ENCODE measurements at regions not wholly inside any gene's neighbourhood (a gene's known extent, or its start where the extent isn't known, plus 50 kb on each side); places are given as distances from the start of the nearest gene placed in this dataset.

DNA sequence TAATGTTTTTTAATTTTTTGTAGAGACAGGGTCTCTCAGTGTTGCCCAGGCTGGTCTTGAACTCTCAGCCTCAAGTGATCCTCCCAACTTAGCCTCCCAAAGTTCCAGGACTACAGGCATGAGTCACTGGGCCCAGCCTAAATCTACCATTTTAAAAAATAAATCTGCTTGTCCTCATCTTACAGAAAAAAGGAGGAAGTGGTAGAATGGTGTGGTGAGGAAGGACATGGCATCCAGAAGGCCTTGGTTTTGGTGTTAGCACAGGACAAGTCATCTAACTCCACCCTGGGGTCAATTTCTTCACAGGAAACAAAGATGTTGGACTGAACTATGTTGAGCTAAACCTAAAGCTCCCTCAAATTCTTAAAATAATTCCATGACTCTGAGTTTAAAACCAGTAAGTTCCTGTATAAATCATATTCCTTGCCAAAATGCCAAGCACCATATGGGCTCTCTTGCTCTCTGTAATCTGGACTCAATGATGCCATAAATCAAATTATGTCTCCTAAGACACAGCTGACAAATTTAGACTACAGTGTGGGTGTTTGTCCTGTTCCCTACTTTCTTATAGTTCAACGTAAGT, 253.9 kb upstream of the NOCT start:
- no peak for TF ChIP-seq POLR2A (IDR thresholded peaks at IDR 0.05; ENCODE audit: low read length)
- TF ChIP-seq GATA1 (IDR thresholded peaks at IDR 0.05; ENCODE audit: low read depth, low read length), result no peak
